Activated CD8-positive, alpha-beta T cell treated with anti-CD3 and anti-CD28 coated beads for 36 hours (primary cell): ENCODE measurements at regions not wholly inside any gene's neighbourhood (a gene's known extent, or its start where the extent isn't known, plus 50 kb on each side); places are given as distances from the start of the nearest gene placed in this dataset.

Source experiments
- ATAC-seq: fragments of 200-7000 bp; cut with Tn5 transposase; one replicate; pipeline ENCODE4 v1.10.0; 2021; ENCODE audit warnings: mild to moderate bottlenecking, moderate library complexity
- CTCF ChIA-PET: fragments of 350-600 bp; sonication (Branson Sonifier 250); formaldehyde crosslinking; loops from one replicate; lab custom pipeline; 2021; ENCODE audit warnings: antibody characterized with exemption; lab: Charles Lee
- POLR2A ChIA-PET: fragments of 350-600 bp; sonication (Branson Sonifier 250); formaldehyde crosslinking; loops from one replicate; lab custom pipeline; 2021; ENCODE audit warnings: antibody characterized with exemption; lab: Charles Lee
- DNase-seq: peaks from one replicate; pipeline ENCODE4 v3.0.0-alpha.2; 2020
- H3K27ac Mint-ChIP-seq: one replicate; pipeline ENCODE4 v1.8.0; 2021; ENCODE audit warnings: mild to moderate bottlenecking, mixed read lengths
- H3K27me3 Mint-ChIP-seq: one replicate; pipeline ENCODE4 v1.8.0; 2021; ENCODE audit warnings: mixed read lengths
- H3K36me3 Mint-ChIP-seq: one replicate; pipeline ENCODE4 v1.8.0; 2021; ENCODE audit warnings: low read depth, mixed read lengths
- H3K4me1 Mint-ChIP-seq: one replicate; pipeline ENCODE4 v1.8.0; 2021; ENCODE audit warnings: low read depth, mixed read lengths
- H3K4me3 Mint-ChIP-seq: one replicate; pipeline ENCODE4 v1.8.0; 2021; ENCODE audit warnings: mild to moderate bottlenecking, moderate library complexity, mixed read lengths
- H3K9me3 Mint-ChIP-seq: one replicate; pipeline ENCODE4 v1.8.0; 2021; ENCODE audit warnings: mixed read lengths
- CTCF ChIP-seq: fragments of 200-600 bp; IDR thresholded peaks from one replicate; pipeline ENCODE4 v1.8.0; 2022; ENCODE audit warnings: antibody characterized with exemption, mild to moderate bottlenecking
- intact Hi-C: fragments of 100-400 bp; cut with micrococcal nuclease; formaldehyde crosslinking; loops from one replicate; pipeline ENCODE4 v1.10.0; 2022

GRCh38 chr4:22187203-22187820, 238.7 kb upstream of the KCNIP4 start:
- DNase-seq (no peak), ATAC-seq (no peak)
- TF ChIP-seq CTCF: no peak

DNA sequence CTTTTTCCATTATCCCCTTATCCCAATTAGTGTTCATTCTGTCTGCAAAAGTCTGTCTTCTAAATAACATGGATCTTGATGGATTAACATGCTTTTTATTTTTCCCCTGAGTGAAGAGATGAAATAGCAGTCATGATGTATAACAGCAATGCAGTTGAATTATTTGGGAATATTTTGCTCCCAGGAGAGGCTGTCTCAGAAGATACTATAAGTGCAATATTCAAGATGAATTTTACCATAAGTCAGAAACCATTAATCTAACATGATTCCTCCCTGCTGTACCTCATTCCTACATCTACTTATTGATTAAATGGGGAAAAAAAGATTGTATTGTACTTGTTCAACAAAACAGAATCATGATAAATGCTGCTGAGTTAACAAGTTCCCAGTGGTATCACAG, 233.2 kb upstream of the KCNIP4 start:
- DNase-seq: no peak
- no peak for ATAC-seq
- intact Hi-C loops: no loop called here
- no peak for TF ChIP-seq CTCF
- CTCF ChIA-PET: no interaction called here
- peaks cover 5% of the 10 kb centered on the region for H3K9me3 Mint-ChIP-seq
- no peak overlapping the region for H3K4me3 Mint-ChIP-seq
- no peaks in the 10 kb centered on the region for H3K4me1 Mint-ChIP-seq
- POLR2A ChIA-PET: no interaction called here
- H3K36me3 Mint-ChIP-seq: no peaks in the 10 kb centered on the region
- no peaks in the 10 kb centered on the region for H3K27me3 Mint-ChIP-seq
- H3K27ac Mint-ChIP-seq: no peak overlapping the region

More at GRCh38 chr4:22187203-22187820, 238.7 kb upstream of the KCNIP4 start:
- no peaks in the 10 kb centered on the region for H3K36me3 Mint-ChIP-seq
- H3K9me3 Mint-ChIP-seq: no peaks in the 10 kb centered on the region
- POLR2A ChIA-PET: no interaction called here
- no peaks in the 10 kb centered on the region for H3K4me1 Mint-ChIP-seq
- no peak overlapping the region for H3K27ac Mint-ChIP-seq
- CTCF ChIA-PET: no interaction called here
- intact Hi-C loops: no loop called here
- no peak overlapping the region for H3K4me3 Mint-ChIP-seq
- no peaks in the 10 kb centered on the region for H3K27me3 Mint-ChIP-seq

GRCh38 chr4:22179124-22179874, 230.7 kb upstream of the KCNIP4 start:
- H3K27ac Mint-ChIP-seq: no peak overlapping the region
- CTCF ChIA-PET: interaction anchor here (0.5 kb wide), 1 partner anchor 63 kb away, joined by 3 read pairs; no protein-coding TSS in a partner anchor
- no peak overlapping the region for H3K4me3 Mint-ChIP-seq

GRCh38 chr4:22174640-22175039, 226.1 kb upstream of the KCNIP4 start:
- intact Hi-C loops: no loop called here

More at GRCh38 chr4:22179124-22179874, 230.7 kb upstream of the KCNIP4 start:
- TF ChIP-seq CTCF: no peak
- ATAC-seq: peak; percentile 37
- Mint-ChIP-seq H3K36me3 (no peaks in the 10 kb centered on the region), H3K4me1 (no peaks in the 10 kb centered on the region), H3K27me3 (no peaks in the 10 kb centered on the region), H3K9me3 (peaks cover 7% of the 10 kb centered on the region)
- POLR2A ChIA-PET: no interaction called here
- peak; percentile 21 for DNase-seq
- intact Hi-C loops: no loop called here

More at GRCh38 chr4:22174640-22175039, 226.1 kb upstream of the KCNIP4 start:
- ChIA-PET POLR2A (no interaction called here), CTCF (no interaction called here)
- Mint-ChIP-seq H3K27ac (no peak overlapping the region), H3K4me1 (no peaks in the 10 kb centered on the region), H3K27me3 (no peaks in the 10 kb centered on the region), H3K4me3 (no peak overlapping the region), H3K36me3 (no peaks in the 10 kb centered on the region), H3K9me3 (peaks cover 11% of the 10 kb centered on the region)
- no peak for TF ChIP-seq CTCF
- no peak for ATAC-seq
- DNase-seq: no peak
